HG03175 (cell line): ENCODE measurements at regions not wholly inside any gene's neighbourhood (a gene's known extent, or its start where the extent isn't known, plus 50 kb on each side); places are given as distances from the start of the nearest gene placed in this dataset.

ENCODE experiments used
- ATAC-seq: cut with Tn5 transposase; IDR thresholded peaks from one replicate; pipeline ENCODE4 v1.9.1; 2021; ENCODE audit warnings: mild to moderate bottlenecking, moderate library complexity; ENCODE audit not compliant: unreplicated experiment

DNA sequence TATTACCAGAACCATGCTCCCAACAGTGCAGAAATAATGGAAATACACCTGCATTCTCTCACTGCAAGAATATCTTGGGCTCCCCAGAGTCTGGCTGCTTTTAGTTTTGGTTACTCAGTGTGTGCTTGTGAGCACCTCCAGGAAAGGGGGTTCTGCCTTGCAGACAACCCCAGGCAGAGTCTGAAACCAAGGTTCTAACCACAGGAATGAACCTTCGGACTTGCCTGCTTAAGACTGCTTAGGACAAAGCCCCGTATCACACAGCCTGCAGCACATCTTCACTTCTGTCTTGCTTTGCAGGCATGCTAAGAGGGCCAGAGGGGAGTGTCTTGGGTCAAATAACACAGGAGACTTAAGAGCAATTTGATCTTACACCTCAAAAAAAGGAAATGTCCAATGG is 94.8 kb upstream of the SPATA31C2 start:
- no peak for ATAC-seq

- no peak for ATAC-seq
These were observed 92.3 kb upstream of the SPATA31C2 start for GRCh38 chr9:88230612-88231011.

DNA sequence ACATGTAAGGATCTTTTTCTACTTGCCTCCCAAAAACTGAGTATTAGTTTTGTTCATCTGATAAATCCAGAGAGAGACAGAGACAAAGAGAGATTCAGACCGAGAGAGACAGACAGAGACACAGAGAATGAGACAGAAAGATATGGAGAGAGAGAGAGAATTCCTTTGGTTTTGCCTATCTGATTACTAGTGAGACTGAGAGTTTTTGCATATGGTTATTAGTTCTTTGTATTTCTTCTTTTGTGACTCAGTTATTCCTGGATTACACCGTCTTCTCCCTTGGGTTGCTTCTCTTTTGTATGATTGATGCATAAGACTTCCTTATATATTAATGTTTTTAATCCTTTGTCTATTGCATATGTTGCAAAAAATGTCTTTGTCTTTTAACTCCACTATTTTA is 91.2 kb upstream of the SPATA31C2 start:
- ATAC-seq: no peak

DNA sequence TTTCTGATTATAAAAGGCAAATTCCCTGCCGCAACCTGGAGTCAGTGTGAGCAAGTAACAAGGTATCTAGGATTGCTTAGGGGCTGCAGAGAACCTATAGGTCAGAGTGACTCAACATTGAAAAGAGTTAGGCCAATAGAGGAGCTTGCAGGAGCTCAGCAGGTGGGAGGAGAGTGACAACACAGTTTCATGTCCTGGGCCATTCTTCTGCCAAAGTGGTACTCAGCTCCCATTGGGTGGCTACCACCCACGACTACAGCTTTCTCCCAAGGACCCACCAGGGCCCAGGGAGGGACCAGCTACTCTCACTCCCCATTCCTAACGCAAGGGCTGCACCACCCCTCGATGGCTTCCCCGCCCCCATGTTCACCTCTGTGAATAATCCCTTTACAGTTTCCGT is 86.7 kb upstream of the SPATA31C2 start:
- ATAC-seq: no peak

GRCh38 chr9:88221105-88221504 is 82.8 kb upstream of the SPATA31C2 start:
- ATAC-seq: no peak

GRCh38 chr9:88220652-88221051 is 82.4 kb upstream of the SPATA31C2 start:
- ATAC-seq: no peak

GRCh38 chr9:88219601-88220000 is 81.3 kb upstream of the SPATA31C2 start:
- ATAC-seq: no peak

GRCh38 chr9:88218726-88219125 is 80.5 kb upstream of the SPATA31C2 start:
- ATAC-seq: no peak

DNA sequence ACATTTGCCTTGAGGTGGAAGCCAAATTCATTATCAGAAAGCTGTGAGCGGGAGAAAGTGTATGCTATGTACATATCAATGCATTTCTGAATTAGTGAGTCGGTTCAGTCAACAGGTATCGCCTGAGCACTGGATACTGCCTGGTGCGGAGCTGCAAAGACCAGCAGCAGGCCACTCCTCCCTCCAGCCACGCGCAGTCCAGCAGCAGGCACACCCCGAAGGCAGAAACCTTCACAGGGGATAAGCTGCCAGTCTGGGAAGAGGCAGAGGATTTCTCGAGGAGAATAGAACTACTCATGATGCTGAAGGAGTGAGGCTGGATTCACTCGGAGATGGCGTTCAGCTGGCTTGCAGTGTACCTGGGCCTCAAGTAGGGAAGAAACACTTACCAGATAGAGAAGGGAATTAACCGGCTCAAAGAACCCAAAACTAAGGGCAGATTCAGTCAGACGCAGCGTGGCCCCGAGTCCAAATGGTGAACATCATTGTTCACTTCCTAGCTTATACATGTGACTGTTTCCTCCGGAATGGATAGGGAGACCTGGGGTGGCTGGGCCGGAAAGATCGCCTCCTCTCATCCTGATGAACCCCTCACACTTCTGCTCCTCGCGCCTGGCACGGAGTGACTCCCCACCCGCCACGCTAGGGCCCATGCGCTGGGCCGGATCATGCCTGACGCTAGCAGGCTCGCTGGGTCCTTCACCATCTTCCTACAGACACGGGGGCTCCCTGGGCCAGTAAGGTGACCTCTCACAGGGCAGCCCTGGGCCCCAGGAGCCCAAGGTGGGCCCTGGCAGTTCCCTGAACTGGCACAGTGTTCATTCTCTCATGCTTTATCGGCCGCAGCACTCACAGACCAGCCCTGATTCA is 78.1 kb upstream of the SPATA31C2 start:
- no peak for ATAC-seq

DNA sequence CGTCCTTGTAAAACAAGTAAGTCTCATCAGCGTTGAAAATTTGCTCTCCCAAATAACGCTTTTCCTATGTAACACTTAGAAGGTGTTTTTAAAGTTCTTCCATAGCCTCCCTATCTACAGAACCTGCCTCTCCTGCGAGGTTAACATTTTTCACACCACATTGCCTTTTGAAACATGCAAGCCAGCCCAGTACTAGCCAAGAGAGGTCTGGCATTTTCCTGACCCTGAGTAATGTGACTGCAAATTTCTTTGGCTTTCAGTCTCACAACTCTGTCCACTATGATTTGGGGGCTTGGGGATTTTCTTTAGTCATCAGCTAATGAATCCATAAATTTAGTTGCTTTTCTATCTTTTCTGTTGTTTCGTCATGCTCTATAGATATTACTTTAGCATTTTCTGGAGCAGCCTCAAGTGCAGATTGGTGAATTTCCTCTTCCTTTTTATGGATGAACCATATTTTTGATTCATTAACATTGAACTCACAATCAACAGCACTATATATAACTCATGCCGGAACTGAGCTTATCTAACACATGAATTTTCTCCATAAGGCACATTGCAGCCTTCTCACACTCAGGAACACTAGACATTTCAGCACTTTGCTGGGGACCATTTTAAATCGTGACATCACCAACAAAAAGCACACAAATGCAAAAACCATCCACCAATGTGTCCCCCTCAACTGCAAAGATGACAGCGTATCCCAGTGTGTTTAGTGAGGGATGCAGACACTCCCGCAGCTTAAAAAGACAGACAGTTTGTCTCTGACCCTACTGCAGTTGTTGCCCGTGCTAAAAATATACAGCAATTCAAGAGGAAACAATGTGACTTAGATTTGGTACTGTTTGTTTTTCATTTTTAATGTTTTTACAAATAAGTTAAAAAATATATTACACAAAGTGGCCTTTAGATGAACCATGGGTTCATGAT is 77.2 kb upstream of the SPATA31C2 start:
- ATAC-seq: no peak

DNA sequence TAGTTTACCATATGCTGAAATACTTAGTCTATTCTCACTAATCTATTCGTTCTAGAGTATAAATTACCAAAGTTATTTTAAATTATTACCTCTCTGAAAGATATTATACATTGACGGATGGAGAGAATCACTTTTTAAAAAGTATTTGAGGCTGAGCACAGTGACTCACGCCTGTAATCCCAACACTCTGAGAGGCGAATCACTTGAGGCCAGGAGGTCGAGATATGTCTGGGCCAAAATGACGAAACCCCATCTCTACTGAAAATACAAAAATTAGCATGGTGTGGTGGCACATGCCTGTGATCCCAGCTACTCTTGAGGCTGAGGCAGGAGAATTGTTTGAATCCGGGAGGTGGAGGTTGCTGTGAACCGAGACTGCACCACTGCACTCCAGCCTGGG is 64.0 kb upstream of the SPATA31C2 start:
- no peak for ATAC-seq

DNA sequence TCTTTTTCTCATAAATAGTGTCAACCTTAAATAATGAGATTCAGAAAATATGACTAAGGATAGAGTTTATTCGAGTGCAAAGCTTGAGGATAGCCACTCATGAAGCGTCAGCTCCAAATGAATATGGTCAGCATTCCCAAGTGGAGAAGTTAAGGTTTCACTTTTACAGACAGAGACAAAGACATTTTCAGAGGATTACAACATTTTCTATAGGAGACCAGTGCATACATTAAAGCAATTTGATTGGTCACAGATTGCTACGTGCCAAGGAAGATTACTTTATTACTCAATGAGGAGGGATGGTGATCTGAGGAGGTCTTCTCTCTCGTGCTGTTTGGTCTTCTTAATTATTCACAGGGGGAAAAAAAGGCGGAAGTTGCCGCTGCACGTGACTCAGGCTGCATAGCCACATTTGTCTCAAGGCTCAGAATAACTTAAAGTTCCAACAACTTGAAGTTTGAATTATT is 60.1 kb upstream of the SPATA31C2 start:
- ATAC-seq: no peak

GRCh38 chr9:88197781-88198340 is 59.6 kb upstream of the SPATA31C2 start:
- ATAC-seq: no peak

DNA sequence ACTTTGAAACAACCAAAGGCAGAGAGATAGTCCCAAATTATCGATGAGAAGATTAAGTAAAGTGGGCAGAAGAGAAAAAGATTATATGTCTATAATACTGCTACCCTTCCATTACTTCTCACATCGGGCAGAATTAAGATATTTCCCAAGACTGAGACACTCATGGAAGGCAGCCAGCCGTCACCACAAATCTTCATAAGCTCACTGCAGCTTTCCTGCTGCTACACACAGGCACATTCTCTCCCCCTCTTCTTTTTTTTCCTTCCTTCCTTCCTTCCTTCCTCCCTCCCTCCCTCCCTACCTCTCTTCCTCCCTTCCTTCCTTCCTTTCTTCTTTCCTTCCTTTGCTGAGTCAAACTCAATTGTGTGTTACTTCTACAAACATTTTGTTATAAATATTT is 58.7 kb upstream of the SPATA31C2 start:
- no peak for ATAC-seq

DNA sequence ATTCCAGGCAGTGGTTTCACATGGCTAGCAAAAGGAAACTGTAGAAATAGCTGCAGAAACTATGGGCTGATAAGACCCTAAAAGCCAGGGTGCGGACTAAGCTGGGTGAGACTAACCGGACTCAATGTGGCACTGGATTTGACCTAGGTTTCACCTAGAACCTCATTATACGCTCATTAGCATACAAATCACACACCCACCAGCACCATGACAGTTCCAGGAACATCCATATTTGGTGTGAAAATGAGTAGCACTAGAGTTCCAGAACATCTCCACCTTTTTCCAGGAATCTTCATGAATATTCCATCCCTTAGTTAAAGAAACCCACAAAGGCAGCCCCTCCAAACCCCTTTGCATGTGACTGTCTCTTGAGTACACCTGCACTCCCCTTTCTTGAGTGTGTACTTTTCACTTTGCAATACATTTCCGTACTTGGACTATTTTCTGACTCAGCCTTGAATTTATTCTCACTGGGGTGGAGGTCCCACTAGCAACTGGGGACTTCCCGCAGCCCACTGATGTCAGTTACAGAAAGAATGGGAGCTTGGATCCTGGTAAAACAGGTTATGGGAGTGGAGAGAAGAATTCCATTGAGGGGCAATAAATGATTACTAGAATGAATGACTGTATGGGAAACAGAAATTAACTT is 58.0 kb upstream of the SPATA31C2 start:
- ATAC-seq: no peak

GRCh38 chr9:88193766-88194165 is 55.5 kb upstream of the SPATA31C2 start:
- ATAC-seq: no peak

- no peak for ATAC-seq
These were observed 53.2 kb upstream of the SPATA31C2 start for GRCh38 chr9:88191456-88191855.

- no peak for ATAC-seq
These were observed 51.1 kb upstream of the SPATA31C2 start for GRCh38 chr9:88189371-88189770.
